HuH-7 (cell line): ENCODE measurements at regions not wholly inside any gene's neighbourhood (a gene's known extent, or its start where the extent isn't known, plus 50 kb on each side); places are given as distances from the start of the nearest gene placed in this dataset.
A peak's percentile ranks its signal among the peaks of the same experiment; 100 is the strongest.

Experiments used
- DNase-seq: peaks from one replicate; pipeline ENCODE4 v3.0.0; 2011; ENCODE audit warnings: low spot score

GRCh38 chr9:30670805-30671562, 1713.5 kb upstream of the ACO1 start:
- DNase-seq = no peak

GRCh38 chr9:30673132-30673531, 1711.3 kb upstream of the ACO1 start:
- no peak for DNase-seq

GRCh38 chr9:30676651-30677050, 1707.8 kb upstream of the ACO1 start:
- DNase-seq = no peak

DNA sequence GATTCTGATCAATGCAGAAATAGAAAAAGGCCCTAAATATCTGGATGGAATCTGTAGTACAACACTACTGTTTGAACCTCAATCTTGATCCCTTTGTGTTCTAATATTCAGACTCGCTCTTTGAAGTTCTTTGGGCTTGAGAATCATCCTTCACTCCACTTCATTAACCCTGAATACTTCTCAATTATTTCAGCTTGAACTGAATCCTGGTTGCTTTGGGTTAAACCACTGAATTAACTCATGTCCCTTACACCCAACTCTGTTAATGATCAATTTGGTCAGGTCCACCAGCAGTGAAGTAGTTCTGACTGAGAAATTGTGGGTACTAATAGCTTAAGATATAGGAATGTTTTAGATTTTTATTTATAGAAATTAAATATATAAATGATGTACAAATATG, 1707.2 kb upstream of the ACO1 start:
- no peak for DNase-seq

- no peak for DNase-seq
Measured at GRCh38 chr9:30688801-30689200, 1695.6 kb upstream of the ACO1 start.

- no peak for DNase-seq
Measured at GRCh38 chr9:30697958-30698357, 1686.5 kb upstream of the ACO1 start.

DNA sequence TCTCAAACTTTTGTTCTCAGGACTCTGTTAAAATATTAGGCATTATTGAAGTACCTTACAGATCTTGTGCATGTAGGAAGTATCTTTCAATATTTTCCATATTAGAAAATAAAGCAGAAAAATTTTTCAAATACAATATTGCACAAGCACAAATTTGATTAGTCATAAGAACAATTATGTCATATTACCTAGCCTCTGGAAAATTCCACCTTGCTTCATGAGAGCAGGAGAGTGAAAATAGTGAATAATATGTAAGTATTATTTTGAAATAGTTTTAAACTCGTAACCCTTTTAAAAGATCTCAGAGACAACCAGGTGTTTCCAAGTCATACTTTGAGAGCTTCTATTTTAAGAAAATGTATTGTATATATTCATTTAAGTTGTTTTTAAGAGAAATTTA, 1672.9 kb upstream of the ACO1 start:
- DNase-seq = no peak

DNA sequence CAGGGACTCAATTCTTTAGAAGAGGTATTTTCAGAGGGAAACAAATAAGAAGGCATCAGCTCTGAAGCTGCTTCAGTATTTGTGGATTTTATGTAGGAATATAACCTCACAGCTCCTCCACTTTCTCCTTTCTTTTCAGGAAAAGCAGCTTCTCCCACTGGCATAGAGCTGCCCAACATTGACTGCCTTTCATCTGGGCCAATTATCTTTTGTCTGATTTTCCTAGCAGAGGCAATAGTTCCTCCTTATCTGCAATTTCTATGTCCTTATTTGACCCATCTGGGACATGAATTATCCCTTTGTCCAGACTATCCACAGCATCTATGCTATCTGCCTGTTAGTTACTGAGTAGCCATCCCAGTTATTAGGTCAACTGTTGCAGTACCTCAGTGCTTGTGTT, 1671.2 kb upstream of the ACO1 start:
- no peak for DNase-seq

- no peak for DNase-seq
Measured at GRCh38 chr9:30714389-30714788, 1670.1 kb upstream of the ACO1 start.

GRCh38 chr9:30718483-30718882, 1666.0 kb upstream of the ACO1 start:
- no peak for DNase-seq

- DNase-seq = no peak
Measured at GRCh38 chr9:30722065-30722464, 1662.4 kb upstream of the ACO1 start.

DNA sequence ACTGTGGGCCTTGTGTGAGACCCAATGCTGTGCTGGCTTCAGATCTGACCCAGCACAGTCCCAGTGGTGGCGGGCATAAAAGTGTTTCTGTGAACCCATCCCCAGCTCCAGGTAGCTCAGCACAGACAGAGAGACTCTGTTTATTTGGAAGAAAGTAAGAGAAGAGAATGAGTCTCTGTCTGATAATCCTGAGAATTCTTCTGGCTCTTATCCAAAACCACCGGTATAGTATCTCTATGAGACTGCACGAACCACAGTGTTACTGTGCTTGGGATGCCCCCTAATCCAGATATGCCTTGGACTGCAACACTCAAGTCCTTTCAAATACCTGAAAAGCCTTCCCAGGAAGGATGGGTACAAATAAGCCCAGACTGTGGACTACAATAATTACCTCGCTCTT, 1660.8 kb upstream of the ACO1 start:
- DNase-seq = no peak

GRCh38 chr9:30732060-30732459, 1652.4 kb upstream of the ACO1 start:
- no peak for DNase-seq

DNA sequence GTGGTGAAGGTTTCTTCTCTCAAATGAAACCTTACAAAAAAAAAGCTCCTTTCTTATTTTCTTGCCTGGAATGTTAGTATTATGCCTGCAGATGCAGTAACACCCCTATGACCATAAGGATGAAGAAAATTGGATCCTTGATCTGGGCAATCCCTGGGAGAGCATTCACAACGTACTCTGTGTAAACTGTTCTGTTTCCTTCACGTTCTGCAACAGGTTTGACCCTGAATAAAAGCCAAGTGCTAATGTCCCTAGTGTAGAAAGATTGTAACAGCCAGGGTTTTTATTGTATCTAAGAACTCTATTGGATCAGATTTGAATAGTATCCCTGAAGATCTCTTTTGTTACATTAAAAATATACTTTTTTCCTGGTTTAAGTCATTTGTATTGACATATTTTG, 1639.6 kb upstream of the ACO1 start:
- no peak for DNase-seq

DNA sequence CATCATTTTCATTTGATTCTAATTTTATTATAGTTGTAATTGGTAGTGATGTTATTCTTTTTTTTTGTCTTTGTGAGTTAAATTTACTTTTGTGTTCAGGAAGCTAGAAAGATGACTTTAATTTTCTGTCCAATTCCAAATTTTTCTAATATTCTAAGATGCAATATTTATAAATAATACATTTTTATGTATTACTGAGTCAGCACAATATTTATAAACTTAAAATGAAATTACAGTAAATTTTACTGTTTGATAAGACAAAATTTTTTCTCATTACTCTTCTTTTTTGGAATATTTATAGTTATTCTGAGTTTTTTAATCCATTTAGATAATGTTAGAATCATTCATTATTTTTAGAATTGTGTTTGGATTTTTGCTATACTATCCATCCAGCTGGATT, 1637.9 kb upstream of the ACO1 start:
- no peak for DNase-seq

- no peak for DNase-seq
Measured at GRCh38 chr9:30757723-30758122, 1626.7 kb upstream of the ACO1 start.

- no peak for DNase-seq
Measured at GRCh38 chr9:30758726-30759446, 1625.6 kb upstream of the ACO1 start.

DNA sequence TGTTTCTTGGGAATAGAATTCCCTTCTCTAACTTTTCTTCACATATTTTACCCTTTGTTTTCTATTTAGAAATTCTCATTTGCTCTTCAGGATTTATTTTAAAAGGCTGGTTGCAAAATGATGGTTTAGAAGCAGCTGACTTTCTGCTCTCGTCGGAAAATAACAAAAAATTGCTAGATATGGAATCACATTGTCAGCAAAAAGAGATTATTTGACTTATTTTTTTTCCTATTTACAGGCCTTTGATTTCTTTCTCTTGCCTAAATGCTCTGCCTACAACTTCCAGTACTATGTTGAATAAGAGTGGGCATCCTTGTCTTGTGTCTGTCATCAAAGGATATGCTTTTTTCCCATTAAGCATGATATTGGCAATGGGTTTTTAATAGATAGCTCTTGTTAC, 1619.1 kb upstream of the ACO1 start:
- no peak for DNase-seq

DNA sequence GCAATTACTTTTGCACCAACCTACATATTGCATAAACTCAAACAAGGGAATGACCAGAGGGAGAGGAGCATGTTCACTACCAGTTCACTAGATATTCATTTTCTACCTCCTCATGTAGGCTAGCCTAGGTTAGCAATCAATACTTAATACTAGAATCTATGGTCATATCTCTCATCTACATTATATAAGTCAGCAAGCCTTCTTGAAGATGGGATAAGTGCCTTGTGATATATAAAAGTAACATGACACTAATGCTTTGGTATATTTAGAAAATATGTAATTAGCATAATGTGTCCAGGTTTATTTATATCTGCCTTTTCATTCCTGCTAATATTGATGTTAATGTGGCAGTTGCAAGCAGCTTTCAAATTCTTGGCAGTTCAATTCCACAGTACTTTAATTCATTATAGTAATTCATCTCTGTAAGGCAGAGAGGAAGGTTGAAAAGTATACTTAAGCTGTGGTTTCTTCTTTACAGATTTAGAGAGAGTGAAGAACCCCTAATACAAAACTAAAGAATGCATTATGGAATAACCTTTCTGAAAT, 1613.2 kb upstream of the ACO1 start:
- DNase-seq = no peak

GRCh38 chr9:30771760-30772159, 1612.7 kb upstream of the ACO1 start:
- DNase-seq = no peak

- no peak for DNase-seq
Measured at GRCh38 chr9:30773427-30773826, 1611.0 kb upstream of the ACO1 start.

- DNase-seq = peak; percentile 7
Measured at GRCh38 chr9:30774326-30774725, 1610.1 kb upstream of the ACO1 start.

DNA sequence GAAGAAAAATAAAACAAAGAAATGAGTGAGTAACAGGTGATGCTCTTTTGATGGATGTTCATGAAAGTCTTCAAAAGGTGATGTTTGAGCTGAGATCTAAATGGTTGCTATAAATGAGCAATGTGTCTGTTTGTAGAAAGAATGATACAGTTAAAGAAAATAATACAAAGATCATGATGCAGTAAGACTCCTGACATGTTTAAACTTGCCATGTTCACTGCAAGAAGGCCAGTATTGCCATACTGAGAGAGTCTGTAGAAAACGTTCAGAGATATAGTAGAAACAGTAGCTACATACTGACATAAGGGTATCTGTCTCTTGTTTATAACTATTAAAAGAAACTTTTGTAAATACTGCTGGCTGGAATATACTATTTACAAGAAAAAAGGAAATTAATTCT, 1609.2 kb upstream of the ACO1 start:
- DNase-seq = no peak

DNA sequence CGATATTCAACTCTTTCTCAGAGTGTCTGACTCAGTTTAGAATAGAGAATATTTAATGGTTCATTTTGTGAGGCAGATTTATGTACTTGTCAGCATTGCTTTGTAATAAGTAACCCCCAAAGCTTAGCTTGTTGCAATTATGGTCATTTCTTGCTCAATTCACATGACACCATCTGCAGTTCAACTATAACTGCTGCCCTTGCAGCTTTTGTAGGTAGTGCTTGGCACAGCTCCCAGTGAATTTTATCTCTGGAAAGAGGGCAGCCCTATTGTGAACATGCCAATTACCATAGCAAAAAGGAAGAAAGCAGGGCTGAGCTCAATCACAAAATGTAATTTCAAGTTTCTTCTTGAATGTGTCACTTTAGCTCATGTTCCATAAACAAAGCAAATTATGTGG, 1587.7 kb upstream of the ACO1 start:
- no peak for DNase-seq
